GM19193 (cell line): ENCODE measurements at regions not wholly inside any gene's neighbourhood (a gene's known extent, or its start where the extent isn't known, plus 50 kb on each side); places are given as distances from the start of the nearest gene placed in this dataset.

Source experiments
- POLR2A ChIP-seq: IDR thresholded peaks from 4 replicates; pipeline ENCODE4 v1.6.1; 2011; ENCODE audit not compliant: insufficient read depth, insufficient read length; ENCODE audit errors: extremely low read depth

GRCh38 chr5:27240791-27241190 is 202.4 kb upstream of the CDH9 start:
- no peak for TF ChIP-seq POLR2A

DNA sequence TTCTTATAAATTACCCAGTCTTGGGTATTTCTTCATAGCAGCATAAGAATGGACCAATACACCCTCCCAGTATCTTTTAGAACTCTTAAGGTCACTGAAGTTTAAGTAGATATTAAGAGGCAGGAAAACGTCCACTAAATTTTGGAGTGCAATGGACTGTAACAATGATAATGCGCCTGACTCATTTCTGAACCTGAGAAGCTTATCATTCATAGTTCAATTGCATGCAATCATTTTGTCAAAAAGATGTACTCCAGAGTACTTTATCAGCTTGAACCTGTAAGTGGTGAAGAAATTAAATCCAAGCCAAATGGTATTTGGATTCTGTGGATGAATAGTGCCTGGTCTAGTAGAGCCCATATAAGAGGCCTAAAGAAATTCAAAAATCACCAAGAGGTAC is 196.5 kb upstream of the CDH9 start:
- TF ChIP-seq POLR2A: no peak

DNA sequence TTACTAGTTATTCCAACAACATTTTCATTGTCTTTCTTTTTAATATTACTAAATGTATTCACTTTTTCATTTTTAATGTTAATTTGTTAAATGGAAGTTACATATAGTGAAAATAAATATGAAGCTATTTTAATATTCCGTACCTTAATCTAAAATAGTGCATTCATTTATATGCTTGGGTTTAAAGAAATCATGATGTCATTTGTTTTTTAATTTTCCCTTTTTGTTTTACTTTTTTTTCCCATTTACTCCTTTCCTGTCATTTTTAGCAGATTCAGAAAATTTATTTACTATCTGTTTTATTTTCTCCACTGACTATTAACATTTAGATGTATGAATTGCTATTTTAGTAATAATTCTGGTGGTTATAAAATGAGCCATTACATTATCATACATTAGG is 183.0 kb upstream of the CDH9 start:
- TF ChIP-seq POLR2A: no peak

GRCh38 chr5:27220752-27221151 is 182.4 kb upstream of the CDH9 start:
- TF ChIP-seq POLR2A: no peak

DNA sequence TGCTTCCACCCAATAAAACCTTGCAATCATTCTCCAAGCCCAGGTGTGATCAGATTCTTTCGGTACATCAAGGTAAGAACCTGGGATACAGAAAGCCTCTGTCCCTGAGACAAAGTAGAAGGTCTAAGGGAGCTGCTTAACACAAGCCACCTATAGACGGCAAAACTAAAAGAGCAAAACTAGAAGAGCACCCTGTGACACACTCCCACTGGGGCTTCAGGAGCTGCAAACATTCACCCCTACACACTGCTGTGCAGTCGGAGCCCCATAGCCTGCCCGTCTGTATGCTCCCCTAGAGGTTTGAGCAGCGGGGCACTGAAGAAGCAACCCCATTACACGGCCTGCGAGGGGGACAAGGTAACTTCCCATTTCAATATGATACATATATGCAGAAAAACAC is 179.6 kb upstream of the CDH9 start:
- no peak for TF ChIP-seq POLR2A

- TF ChIP-seq POLR2A: no peak
Observed at GRCh38 chr5:27217155-27217956, 179.0 kb upstream of the CDH9 start.

- no peak for TF ChIP-seq POLR2A
Observed at GRCh38 chr5:27216367-27216950, 178.1 kb upstream of the CDH9 start.

DNA sequence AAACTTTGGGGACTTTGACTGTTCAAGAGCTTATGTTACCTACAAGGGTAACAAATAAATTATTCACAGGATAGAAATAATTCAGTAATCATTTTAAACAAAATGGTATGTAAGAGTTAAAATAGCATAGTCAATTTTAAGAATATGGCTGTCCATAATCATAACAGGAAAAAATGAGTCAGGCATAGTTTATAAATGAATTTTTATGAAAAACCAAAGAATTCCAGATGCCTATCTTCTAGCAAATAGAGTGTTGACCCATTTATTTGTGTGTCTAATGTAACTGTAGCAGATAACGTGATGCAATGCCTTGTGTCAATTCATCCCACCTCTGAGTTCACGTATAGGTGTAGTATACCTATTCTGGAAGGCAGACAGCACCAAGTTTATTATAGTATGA is 169.7 kb upstream of the CDH9 start:
- TF ChIP-seq POLR2A: no peak

- TF ChIP-seq POLR2A: no peak
Observed at GRCh38 chr5:27191786-27192510, 153.6 kb upstream of the CDH9 start.

GRCh38 chr5:27172693-27173092 is 134.3 kb upstream of the CDH9 start:
- TF ChIP-seq POLR2A: no peak

- no peak for TF ChIP-seq POLR2A
Observed at GRCh38 chr5:27171761-27172261, 133.4 kb upstream of the CDH9 start.

- TF ChIP-seq POLR2A: no peak
Observed at GRCh38 chr5:27158775-27159174, 120.4 kb upstream of the CDH9 start.

DNA sequence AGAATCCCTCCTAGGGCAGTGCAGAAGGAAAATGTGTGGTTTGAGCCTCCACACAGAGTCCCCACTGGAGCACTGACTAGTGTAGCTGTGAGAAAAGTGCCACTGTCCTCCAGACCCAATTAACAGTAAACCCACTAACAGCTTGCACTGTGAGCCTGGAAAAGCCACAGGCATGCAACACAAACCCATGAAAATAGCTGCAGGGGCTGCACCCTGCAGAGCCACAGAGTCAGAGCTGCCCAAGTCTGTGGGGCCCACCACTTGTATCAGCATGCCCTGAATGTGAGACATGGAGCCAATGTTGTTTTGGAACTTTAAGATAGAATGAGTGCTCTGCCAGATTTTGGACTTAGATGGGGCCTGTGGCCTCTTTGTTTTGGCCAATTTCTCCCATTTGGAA is 119.8 kb upstream of the CDH9 start:
- no peak for TF ChIP-seq POLR2A

GRCh38 chr5:27144456-27144855 is 106.1 kb upstream of the CDH9 start:
- no peak for TF ChIP-seq POLR2A

DNA sequence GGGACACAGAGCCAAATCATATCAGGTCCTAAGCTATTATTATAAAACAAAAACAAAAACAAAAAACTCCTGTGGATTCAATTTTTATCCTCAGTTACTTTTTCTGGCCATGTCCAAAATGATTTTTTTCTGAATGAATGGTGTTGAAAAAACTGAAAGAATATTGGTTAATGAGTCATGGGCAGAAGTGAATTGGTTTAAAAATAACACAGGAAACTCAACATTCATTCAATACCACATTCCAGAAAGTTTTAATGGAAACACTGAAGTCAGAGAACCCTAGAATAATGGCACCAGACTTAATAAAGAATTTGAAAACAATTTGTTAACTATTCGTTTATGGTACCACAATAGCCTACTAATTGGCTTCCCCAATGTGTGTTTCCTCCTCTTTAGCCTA is 102.4 kb upstream of the CDH9 start:
- no peak for TF ChIP-seq POLR2A

DNA sequence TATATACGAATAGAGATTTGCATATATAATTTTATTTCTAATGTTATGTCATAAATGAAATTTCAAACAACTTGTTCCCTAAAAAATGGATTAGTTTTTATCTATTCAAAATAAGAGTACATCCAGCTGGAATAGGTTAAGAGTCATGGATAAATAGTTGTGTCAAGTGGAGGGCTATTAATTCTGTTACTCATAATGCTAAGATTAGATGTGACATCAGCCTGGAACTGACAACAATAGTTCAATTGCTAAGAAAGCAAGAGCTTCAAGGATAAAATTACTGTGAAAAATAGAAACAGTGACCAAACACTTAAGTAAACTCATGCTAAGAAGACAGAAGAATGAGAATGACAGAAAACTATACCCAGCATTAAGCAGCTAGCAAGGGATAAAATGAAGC is 92.2 kb upstream of the CDH9 start:
- TF ChIP-seq POLR2A: no peak
